MM.1S (cell line): ENCODE measurements at regions not wholly inside any gene's neighbourhood (a gene's known extent, or its start where the extent isn't known, plus 50 kb on each side); places are given as distances from the start of the nearest gene placed in this dataset.

Source experiments
- DNase-seq: peaks from one replicate; pipeline ENCODE4 v3.0.0-alpha.2; 2015
- H2AFZ ChIP-seq: fragments of 300-600 bp; sonication (generic); 2 replicates; pipeline ENCODE4 v1.6.0; 2016; ENCODE audit warnings: antibody characterized with exemption, low read length
- H3F3A ChIP-seq: fragments of 300-600 bp; sonication (generic); 2 replicates; pipeline ENCODE4 v1.6.1; 2016; ENCODE audit warnings: mild to moderate bottlenecking, antibody characterized with exemption, low read length, moderate library complexity, mixed read lengths; ENCODE audit not compliant: insufficient read depth
- H3K27ac ChIP-seq: fragments of 300-600 bp; sonication (generic); 2 replicates; pipeline ENCODE4 v1.5.1; 2016; ENCODE audit warnings: mild to moderate bottlenecking, low read length
- H3K27me3 ChIP-seq: fragments of 300-600 bp; sonication (generic); replicated peaks from 2 replicates; pipeline ENCODE4 v1.6.0; 2016; ENCODE audit warnings: low read length; ENCODE audit not compliant: insufficient read depth
- H3K36me3 ChIP-seq: fragments of 300-600 bp; sonication (generic); replicated peaks from 2 replicates; pipeline ENCODE4 v1.6.1; 2016; ENCODE audit warnings: mild to moderate bottlenecking, low read length, mixed read lengths; ENCODE audit not compliant: insufficient read depth
- H3K4me1 ChIP-seq: fragments of 300-600 bp; sonication (generic); 2 replicates; pipeline ENCODE4 v1.6.1; 2016; ENCODE audit warnings: low read length, mixed read lengths
- H3K4me2 ChIP-seq: fragments of 300-600 bp; sonication (generic); 2 replicates; pipeline ENCODE4 v1.6.0; 2016; ENCODE audit warnings: low read depth, low read length
- H3K4me3 ChIP-seq: fragments of 300-600 bp; sonication (generic); 2 replicates; pipeline ENCODE4 v1.5.1; 2016; ENCODE audit warnings: low read length, mixed read lengths
- H3K79me2 ChIP-seq: fragments of 300-600 bp; sonication (generic); 2 replicates; pipeline ENCODE4 v1.6.1; 2016; ENCODE audit warnings: mixed run types, low read length, mixed read lengths
- H3K9ac ChIP-seq: fragments of 300-600 bp; sonication (generic); 2 replicates; pipeline ENCODE4 v1.6.1; 2016; ENCODE audit warnings: low read length, mixed read lengths
- H3K9me2 ChIP-seq: fragments of 300-600 bp; sonication (generic); replicated peaks from 2 replicates; pipeline ENCODE4 v1.6.1; 2016; ENCODE audit warnings: mild to moderate bottlenecking, low read length, mixed read lengths; ENCODE audit not compliant: insufficient read depth
- H3K9me3 ChIP-seq: fragments of 300-600 bp; sonication (generic); replicated peaks from 2 replicates; pipeline ENCODE4 v1.6.1; 2016; ENCODE audit warnings: mild to moderate bottlenecking, low read length, mixed read lengths; ENCODE audit not compliant: insufficient read depth
- H4K20me1 ChIP-seq: fragments of 300-600 bp; sonication (generic); 2 replicates; pipeline ENCODE4 v1.6.1; 2016; ENCODE audit warnings: mild to moderate bottlenecking, low read length, moderate library complexity, mixed read lengths; ENCODE audit not compliant: insufficient read depth
- CTCF ChIP-seq: fragments of 300-600 bp; sonication (generic); IDR thresholded peaks from 2 replicates; pipeline ENCODE4 v1.5.1; 2016; ENCODE audit warnings: antibody characterized with exemption, low read length, mixed read lengths
- EZH2 ChIP-seq: fragments of 300-600 bp; sonication (generic); optimal IDR thresholded peaks from 2 replicates; pipeline ENCODE3; 2017; ENCODE audit warnings: low read depth, mild to moderate bottlenecking, antibody characterized with exemption, low read length, mixed read lengths
- EZH2phosphoT487 ChIP-seq: fragments of 300-600 bp; sonication (generic); IDR thresholded peaks from 2 replicates; pipeline ENCODE4 v1.6.1; 2018; ENCODE audit warnings: antibody characterized with exemption, low read length

DNA sequence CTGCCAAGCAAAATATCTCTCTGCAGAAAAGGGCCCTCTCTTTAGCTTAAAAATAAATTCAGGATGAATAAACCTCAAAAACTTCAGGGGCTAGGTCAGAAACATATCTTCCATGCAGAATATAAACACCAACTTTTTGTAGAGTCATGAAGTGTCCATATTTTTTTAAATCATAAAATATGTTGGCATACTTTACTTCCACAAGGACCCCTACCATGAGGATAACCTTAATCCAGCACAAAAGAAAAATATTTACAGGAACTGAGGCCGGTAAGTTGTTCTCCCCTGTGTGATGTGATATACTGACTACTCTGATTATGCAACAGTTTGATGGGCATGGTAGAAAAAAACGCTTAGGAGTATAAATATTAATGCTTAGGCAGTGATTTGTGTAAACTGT, 264.8 kb upstream of the CDH11 start:
- Histone ChIP-seq H3K4me2 (no peak overlapping the region), H2AFZ (no peak overlapping the region), H3F3A (no peaks in the 10 kb centered on the region), H3K4me3 (no peak overlapping the region), H3K27ac (no peak overlapping the region), H4K20me1 (no peaks in the 10 kb centered on the region), H3K4me1 (peaks cover 4% of the 10 kb centered on the region; the same call in 1 of the 2 replicates), H3K27me3 (no peaks in the 10 kb centered on the region), H3K9me2 (no peaks in the 10 kb centered on the region), H3K9me3 (no peaks in the 10 kb centered on the region), H3K36me3 (no peaks in the 10 kb centered on the region), H3K79me2 (no peaks in the 10 kb centered on the region), H3K9ac (no peak overlapping the region)
- no peak for TF ChIP-seq EZH2phosphoT487
- TF ChIP-seq EZH2, result no peak
- no peak for TF ChIP-seq CTCF
- no peak for DNase-seq

GRCh38 chr16:65384441-65384840, 262.6 kb upstream of the CDH11 start:
- Histone ChIP-seq H3K4me3 (no peak overlapping the region), H3K9me3 (no peaks in the 10 kb centered on the region), H4K20me1 (no peaks in the 10 kb centered on the region), H3K9ac (no peak overlapping the region), H3K27me3 (no peaks in the 10 kb centered on the region), H3K79me2 (no peaks in the 10 kb centered on the region), H2AFZ (no peak overlapping the region), H3K4me2 (no peak overlapping the region), H3K27ac (no peak overlapping the region), H3K36me3 (no peaks in the 10 kb centered on the region), H3K9me2 (no peaks in the 10 kb centered on the region), H3F3A (no peaks in the 10 kb centered on the region), H3K4me1 (no peaks in the 10 kb centered on the region)
- DNase-seq, result no peak
- TF ChIP-seq EZH2phosphoT487 (no peak), CTCF (no peak), EZH2 (no peak)

GRCh38 chr16:65377195-65377594, 255.3 kb upstream of the CDH11 start:
- Histone ChIP-seq H3K27ac (no peak overlapping the region), H3K79me2 (no peaks in the 10 kb centered on the region), H3F3A (no peaks in the 10 kb centered on the region), H2AFZ (no peak overlapping the region), H4K20me1 (no peaks in the 10 kb centered on the region), H3K9me3 (no peaks in the 10 kb centered on the region), H3K36me3 (no peaks in the 10 kb centered on the region), H3K9ac (no peak overlapping the region), H3K9me2 (no peaks in the 10 kb centered on the region), H3K4me1 (no peaks in the 10 kb centered on the region), H3K4me2 (no peak overlapping the region), H3K4me3 (no peak overlapping the region), H3K27me3 (no peaks in the 10 kb centered on the region)
- no peak for TF ChIP-seq EZH2phosphoT487
- no peak for TF ChIP-seq EZH2
- no peak for TF ChIP-seq CTCF
- DNase-seq, result no peak
